HepG2 (cell line): ENCODE measurements at regions not wholly inside any gene's neighbourhood (a gene's known extent, or its start where the extent isn't known, plus 50 kb on each side); places are given as distances from the start of the nearest gene placed in this dataset.

Experiments
- POLR2A ChIP-seq, 2 experiments: IDR thresholded peaks; 2 replicates each; pipeline ENCODE4 v1.6.1; 2011; ENCODE audit warnings: low read depth in 2 of 2, low read length in 2 of 2, mild to moderate bottlenecking in 1 of 2, moderate library complexity in 1 of 2; ENCODE audit not compliant: insufficient read depth in 1 of 2
- TF ChIP-seq, protein P1 (sequence below): sonication (generic); formaldehyde crosslinking; IDR thresholded peaks from 2 replicates; pipeline ENCODE4 v1.5.0; 2020; ENCODE audit warnings: mild to moderate bottlenecking, missing genetic modification reagents, moderate library complexity

- TF ChIP-seq, protein P1, sequence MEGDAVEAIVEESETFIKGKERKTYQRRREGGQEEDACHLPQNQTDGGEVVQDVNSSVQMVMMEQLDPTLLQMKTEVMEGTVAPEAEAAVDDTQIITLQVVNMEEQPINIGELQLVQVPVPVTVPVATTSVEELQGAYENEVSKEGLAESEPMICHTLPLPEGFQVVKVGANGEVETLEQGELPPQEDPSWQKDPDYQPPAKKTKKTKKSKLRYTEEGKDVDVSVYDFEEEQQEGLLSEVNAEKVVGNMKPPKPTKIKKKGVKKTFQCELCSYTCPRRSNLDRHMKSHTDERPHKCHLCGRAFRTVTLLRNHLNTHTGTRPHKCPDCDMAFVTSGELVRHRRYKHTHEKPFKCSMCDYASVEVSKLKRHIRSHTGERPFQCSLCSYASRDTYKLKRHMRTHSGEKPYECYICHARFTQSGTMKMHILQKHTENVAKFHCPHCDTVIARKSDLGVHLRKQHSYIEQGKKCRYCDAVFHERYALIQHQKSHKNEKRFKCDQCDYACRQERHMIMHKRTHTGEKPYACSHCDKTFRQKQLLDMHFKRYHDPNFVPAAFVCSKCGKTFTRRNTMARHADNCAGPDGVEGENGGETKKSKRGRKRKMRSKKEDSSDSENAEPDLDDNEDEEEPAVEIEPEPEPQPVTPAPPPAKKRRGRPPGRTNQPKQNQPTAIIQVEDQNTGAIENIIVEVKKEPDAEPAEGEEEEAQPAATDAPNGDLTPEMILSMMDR (CRISPR knock-in tag) = no peak
- no peak for TF ChIP-seq POLR2A (IDR thresholded peaks at IDR 0.05; ENCODE audit: insufficient read depth in 1 of 2, low read depth in 2 of 2, low read length in 2 of 2)
Observed at GRCh38 chr1:208448425-208448824, 204.2 kb upstream of the PLXNA2 start.
